Body of pancreas (tissue), 4 donors: ENCODE measurements at regions not wholly inside any gene's neighbourhood (a gene's known extent, or its start where the extent isn't known, plus 50 kb on each side); places are given as distances from the start of the nearest gene placed in this dataset.

Experiments
- CTCF ChIP-seq, 7 experiments: fragments of 450-650 bp in 4 of 7; fragments of 200-600 bp in 3 of 7; sonication (generic) in 3 of 7; IDR thresholded peaks; one replicate each; pipeline ENCODE4 v1.5.1; 2016 to 2019; ENCODE audit warnings: antibody characterized with exemption in 7 of 7
- POLR2A ChIP-seq, 3 donors: fragments of 450-650 bp; IDR thresholded peaks; one replicate each; pipeline ENCODE4 v1.6.1; 2016; ENCODE audit warnings: antibody characterized with exemption in 3 of 3, mild to moderate bottlenecking in 2 of 3

- TF ChIP-seq CTCF (IDR thresholded peaks at IDR 0.05) (no peak), POLR2A (IDR thresholded peaks at IDR 0.05) (no peak)
These were observed 83.7 kb upstream of the IGF1 start for GRCh38 chr12:102564026-102564425.
